Natural killer cell (primary cell): ENCODE measurements at regions not wholly inside any gene's neighbourhood (a gene's known extent, or its start where the extent isn't known, plus 50 kb on each side); places are given as distances from the start of the nearest gene placed in this dataset.

Experiments
- ATAC-seq, 3 donors: fragments of 150-1000 bp in 2 of 3; fragments of 200-7000 bp in 1 of 3; cut with Tn5 transposase; 1 replicate in 1 of 3; 2 replicates in 2 of 3; pipeline ENCODE4 v1.10.0; 2021; ENCODE audit warnings: mild to moderate bottlenecking in 2 of 3, moderate library complexity in 2 of 3
- DNase-seq, 2 donors: peaks; one replicate each; pipeline versions ENCODE4 v3.0.0 to v3.0.0-alpha.2; 2013 to 2021; ENCODE audit warnings: mixed read lengths in 1 of 2
- H3K27ac ChIP-seq: one replicate; pipeline ENCODE4 v1.5.1; 2013; ENCODE audit warnings: mild to moderate bottlenecking, low read length
- H3K27me3 ChIP-seq: one replicate; pipeline ENCODE4 v1.6.1; 2013; ENCODE audit warnings: low read length; ENCODE audit not compliant: control insufficient read depth, insufficient read depth
- H3K36me3 ChIP-seq: one replicate; pipeline ENCODE4 v1.6.1; 2013; ENCODE audit warnings: low read length; ENCODE audit not compliant: control insufficient read depth, insufficient read depth
- H3K4me1 ChIP-seq: one replicate; pipeline ENCODE4 v1.6.1; 2013; ENCODE audit warnings: low read length; ENCODE audit not compliant: control insufficient read depth, insufficient read depth
- H3K4me3 ChIP-seq: one replicate; pipeline ENCODE4 v1.5.1; 2013; ENCODE audit warnings: low read length
- H3K9me3 ChIP-seq: one replicate; pipeline ENCODE4 v1.6.1; 2013; ENCODE audit warnings: low read length; ENCODE audit not compliant: control insufficient read depth, insufficient read depth
- H3K27ac Mint-ChIP-seq, 2 donors: one replicate each; pipeline ENCODE4 v1.8.0; 2022; ENCODE audit warnings: mild to moderate bottlenecking in 2 of 2, mixed read lengths in 2 of 2, moderate library complexity in 1 of 2
- H3K27me3 Mint-ChIP-seq, 2 donors: one replicate each; pipeline ENCODE4 v1.8.0; 2022; ENCODE audit warnings: low read depth in 2 of 2, mixed read lengths in 2 of 2
- H3K36me3 Mint-ChIP-seq: one replicate; pipeline ENCODE4 v1.8.0; 2022; ENCODE audit warnings: mixed read lengths
- H3K4me1 Mint-ChIP-seq, 2 donors: one replicate each; pipeline ENCODE4 v1.8.0; 2022; ENCODE audit warnings: mixed read lengths in 2 of 2
- H3K4me3 Mint-ChIP-seq: one replicate; pipeline ENCODE4 v1.8.0; 2022; ENCODE audit warnings: mild to moderate bottlenecking, moderate library complexity, mixed read lengths
- H3K9me3 Mint-ChIP-seq, 2 donors: one replicate each; pipeline ENCODE4 v1.8.0; 2022; ENCODE audit warnings: mixed read lengths in 2 of 2
- CTCF ChIP-seq: fragments of 200-600 bp; IDR thresholded peaks from one replicate; pipeline ENCODE4 v1.8.0; 2022; ENCODE audit warnings: antibody characterized with exemption
- WGBS: methylation state at CpG from one replicate; pipeline ENCODE4 v1.1.7; 2013; ENCODE audit warnings: missing lambda C conversion rate; ENCODE audit not compliant: insufficient coverage; 5-methylcytosine and 5-hydroxymethylcytosine counted together
- intact Hi-C: fragments of 100-400 bp; cut with micrococcal nuclease; formaldehyde crosslinking; loops from one replicate; pipeline ENCODE4 v1.14.2; 2022

GRCh38 chr5:121199216-121199999, 652.3 kb upstream of the FTMT start:
- H3K4me1 Mint-ChIP-seq: no peaks in the 10 kb centered on the region
- no peak overlapping the region for H3K4me3 Mint-ChIP-seq
- H3K27me3 Mint-ChIP-seq: no peaks in the 10 kb centered on the region
- H3K4me3 ChIP-seq: no peak overlapping the region
- no peaks in the 10 kb centered on the region for H3K27me3 ChIP-seq
- TF ChIP-seq CTCF: no peak
- H3K27ac Mint-ChIP-seq: no peak overlapping the region
- WGBS: 93% methylated on average over 2 of the region's 5 CpGs
- ATAC-seq (no peak), DNase-seq (no peak)
- peaks cover 8 to 12% of the 10 kb centered on the region in 2 donors for H3K9me3 Mint-ChIP-seq
- H3K4me1 ChIP-seq: no peaks in the 10 kb centered on the region
- no peaks in the 10 kb centered on the region for H3K36me3 ChIP-seq
- H3K9me3 ChIP-seq: peaks cover 2% of the 10 kb centered on the region
- intact Hi-C loops: no loop called here
- no peak overlapping the region for H3K27ac ChIP-seq
- no peaks in the 10 kb centered on the region for H3K36me3 Mint-ChIP-seq

GRCh38 chr5:121218086-121218485, 633.6 kb upstream of the FTMT start:
- intact Hi-C loops: no loop called here
- H3K27me3 Mint-ChIP-seq: no peaks in the 10 kb centered on the region
- DNase-seq (no peak), ATAC-seq (no peak)
- 93% methylated on average over 1 of the region's 1 CpG for whole genome bisulfite sequencing
- Histone ChIP-seq H3K27me3 (no peaks in the 10 kb centered on the region), H3K36me3 (no peaks in the 10 kb centered on the region), H3K9me3 (peaks cover 19% of the 10 kb centered on the region), H3K4me3 (no peak overlapping the region), H3K4me1 (no peaks in the 10 kb centered on the region), H3K27ac (no peak overlapping the region)
- peaks cover 14% of the 10 kb centered on the region for H3K36me3 Mint-ChIP-seq
- no peak overlapping the region for H3K4me3 Mint-ChIP-seq
- H3K27ac Mint-ChIP-seq: no peak overlapping the region
- no peak for TF ChIP-seq CTCF
- H3K9me3 Mint-ChIP-seq: peaks cover 13 to 25% of the 10 kb centered on the region in 2 donors
- no peaks in the 10 kb centered on the region for H3K4me1 Mint-ChIP-seq

- Mint-ChIP-seq H3K27me3 (no peaks in the 10 kb centered on the region), H3K9me3 (peaks cover 26% of the 10 kb centered on the region in 2 donors), H3K4me1 (no peaks in the 10 kb centered on the region), H3K36me3 (peaks cover 21% of the 10 kb centered on the region), H3K4me3 (no peak overlapping the region), H3K27ac (no peak overlapping the region)
- no peak for TF ChIP-seq CTCF
- Histone ChIP-seq H3K36me3 (no peaks in the 10 kb centered on the region), H3K27me3 (no peaks in the 10 kb centered on the region), H3K4me3 (no peak overlapping the region), H3K4me1 (no peaks in the 10 kb centered on the region), H3K9me3 (peaks cover 12% of the 10 kb centered on the region), H3K27ac (no peak overlapping the region)
- DNase-seq (no peak), ATAC-seq (no peak)
- 84% methylated on average over 3 of the region's 3 CpGs for WGBS
- intact Hi-C loops: no loop called here
Measured at GRCh38 chr5:121221483-121221882, 630.2 kb upstream of the FTMT start.

GRCh38 chr5:121226765-121227164, 624.9 kb upstream of the FTMT start:
- H3K27me3 Mint-ChIP-seq: no peaks in the 10 kb centered on the region
- Histone ChIP-seq H3K36me3 (no peaks in the 10 kb centered on the region), H3K27me3 (no peaks in the 10 kb centered on the region), H3K9me3 (peaks cover 9% of the 10 kb centered on the region), H3K27ac (no peak overlapping the region), H3K4me1 (no peaks in the 10 kb centered on the region), H3K4me3 (no peak overlapping the region)
- no peak overlapping the region for H3K27ac Mint-ChIP-seq
- H3K4me3 Mint-ChIP-seq: no peak overlapping the region
- H3K4me1 Mint-ChIP-seq: no peaks in the 10 kb centered on the region
- peaks cover 17% of the 10 kb centered on the region for H3K36me3 Mint-ChIP-seq
- TF ChIP-seq CTCF: no peak
- 42% methylated on average over 2 of the region's 2 CpGs for WGBS
- ATAC-seq (no peak), DNase-seq (no peak)
- H3K9me3 Mint-ChIP-seq: peaks cover 26 to 33% of the 10 kb centered on the region in 2 donors
- intact Hi-C loops: no loop called here
